ENCODE measurements at regions not wholly inside any gene's neighbourhood (a gene's known extent, or its start where the extent isn't known, plus 50 kb on each side); places are given as distances from the start of the nearest gene placed in this dataset.

GRCh38 chr6:20008131-20008530, 171.0 kb downstream of the ID4 start:
- TF ChIP-seq EP300 (IDR thresholded peaks at IDR 0.05) (no peak), POLR2A (IDR thresholded peaks at IDR 0.05) (no peak)

Data from tibial nerve (tissue), 3 donors.